ENCODE measurements at regions not wholly inside any gene's neighbourhood (a gene's known extent, or its start where the extent isn't known, plus 50 kb on each side); places are given as distances from the start of the nearest gene placed in this dataset.

- no peak for DNase-seq
Measured at GRCh38 chr15:94052711-94053110, 178.7 kb upstream of the MCTP2 start.

- DNase-seq: no peak
Measured at GRCh38 chr15:94047566-94047965, 183.8 kb upstream of the MCTP2 start.

- no peak for DNase-seq
Measured at GRCh38 chr15:94042180-94042928, 189.0 kb upstream of the MCTP2 start.

- no peak for DNase-seq
Measured at GRCh38 chr15:94041746-94042145, 189.6 kb upstream of the MCTP2 start.

DNA sequence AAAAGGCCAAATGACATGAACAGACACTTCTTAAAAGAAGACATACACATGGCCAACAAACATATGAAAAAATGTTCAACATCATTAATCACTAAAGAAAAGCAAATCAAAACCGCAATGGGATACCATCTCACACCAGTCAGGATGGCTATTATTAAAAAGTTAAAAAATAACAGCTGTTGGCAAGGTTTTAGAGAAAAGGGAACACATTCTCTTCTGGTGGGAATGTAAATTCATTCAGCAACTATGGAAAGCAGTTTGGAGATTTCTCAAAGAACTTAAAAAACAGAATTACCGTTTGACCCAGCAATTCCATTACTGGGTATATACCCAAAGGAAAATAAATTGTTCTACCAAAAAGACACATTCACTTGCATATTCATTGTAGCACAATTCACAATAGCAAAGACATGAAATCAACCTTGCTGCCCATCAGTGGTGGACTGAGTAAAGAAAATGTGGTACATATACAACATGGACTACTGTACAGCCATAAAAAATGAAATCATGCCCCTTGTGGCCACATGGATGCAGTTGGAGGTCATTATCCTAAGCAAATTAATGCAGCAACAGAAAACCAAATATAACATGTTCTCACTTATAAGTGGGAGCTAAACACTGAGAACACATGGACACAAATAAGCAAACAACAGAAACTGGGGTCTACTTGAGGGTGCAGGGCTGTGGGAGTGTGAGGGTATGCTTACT, 190.7 kb upstream of the MCTP2 start:
- DNase-seq: peak; percentile 90

DNA sequence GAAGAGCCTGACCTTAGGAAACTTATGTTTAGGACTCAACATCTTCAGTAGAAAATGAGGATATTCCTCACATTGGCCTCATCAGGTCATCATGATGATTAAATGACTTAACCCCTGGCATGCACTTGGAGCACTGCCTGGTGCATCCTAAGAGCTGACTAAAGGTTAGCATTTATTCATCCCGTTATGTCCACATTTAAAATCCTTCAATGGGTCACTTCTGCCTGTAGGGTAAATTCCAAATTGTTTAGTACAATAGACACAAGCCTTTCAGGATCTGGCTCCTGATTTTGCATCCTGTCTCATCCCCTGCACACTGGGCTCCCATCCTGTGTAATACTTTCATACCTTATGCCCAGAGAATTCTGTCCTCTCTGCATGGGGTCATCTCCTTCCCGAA, 195.2 kb upstream of the MCTP2 start:
- DNase-seq: no peak

GRCh38 chr15:94033683-94034020, 197.7 kb upstream of the MCTP2 start:
- no peak for DNase-seq

GRCh38 chr15:94033014-94033682, 198.2 kb upstream of the MCTP2 start:
- no peak for DNase-seq

- no peak for DNase-seq
Measured at GRCh38 chr15:94032571-94032970, 198.8 kb upstream of the MCTP2 start.

DNA sequence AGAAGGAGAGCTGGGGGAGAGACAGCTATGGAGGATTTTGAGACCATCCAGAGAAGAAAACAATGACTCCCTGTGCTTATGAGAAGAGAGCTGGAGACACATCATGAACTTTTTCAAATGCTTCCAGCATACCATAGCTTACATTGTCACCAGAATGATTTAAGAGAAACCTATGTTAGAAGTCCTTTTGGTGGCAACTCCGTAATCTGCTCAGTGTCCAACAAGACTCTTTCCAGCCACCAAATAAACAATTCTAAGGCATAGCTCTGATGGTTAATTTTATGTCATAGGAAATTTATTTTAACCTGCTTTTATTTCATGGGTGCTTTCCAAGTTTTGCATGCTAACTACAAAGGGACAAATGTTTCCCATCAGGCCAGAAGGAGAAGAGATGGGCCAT, 200.3 kb upstream of the MCTP2 start:
- no peak for DNase-seq

DNA sequence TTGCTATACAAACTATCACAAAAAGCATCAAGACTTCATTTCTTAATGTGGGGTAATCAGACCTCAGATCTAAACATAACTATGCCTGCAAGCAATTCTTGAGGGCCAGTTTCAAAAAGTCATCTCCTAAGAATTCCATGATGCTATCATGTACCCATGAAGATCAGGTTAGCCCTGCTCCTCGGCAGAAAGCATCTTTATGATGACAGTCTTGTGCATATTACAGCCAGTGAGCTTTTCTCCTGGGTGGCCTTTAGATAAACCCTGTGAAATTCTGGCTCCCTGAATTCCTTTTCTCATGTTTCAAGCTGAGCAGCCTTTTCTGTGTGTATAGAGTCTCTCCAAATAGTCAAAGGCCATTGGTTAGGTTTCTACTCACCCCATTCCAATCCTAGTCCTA, 201.9 kb upstream of the MCTP2 start:
- peak; percentile 98 for DNase-seq

DNA sequence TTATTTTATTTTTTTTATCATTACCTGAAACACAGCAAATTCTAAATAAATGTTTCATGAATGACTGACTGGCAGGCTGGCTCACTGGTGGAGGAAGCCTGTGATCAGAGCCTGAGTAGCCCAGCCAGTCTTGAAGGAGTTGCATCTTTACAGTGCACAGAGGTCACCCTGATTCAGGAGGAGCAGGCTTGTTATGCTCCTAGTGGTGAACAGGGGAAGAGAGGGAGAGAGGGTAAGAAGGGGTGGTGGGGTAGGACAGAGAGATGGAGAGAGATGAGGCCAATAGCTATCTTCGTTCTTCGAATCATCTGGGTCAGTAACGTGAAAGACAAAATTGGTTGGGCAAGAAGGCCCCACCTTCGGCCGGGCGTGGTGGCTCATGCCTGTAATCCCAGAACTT, 202.6 kb upstream of the MCTP2 start:
- no peak for DNase-seq

DNA sequence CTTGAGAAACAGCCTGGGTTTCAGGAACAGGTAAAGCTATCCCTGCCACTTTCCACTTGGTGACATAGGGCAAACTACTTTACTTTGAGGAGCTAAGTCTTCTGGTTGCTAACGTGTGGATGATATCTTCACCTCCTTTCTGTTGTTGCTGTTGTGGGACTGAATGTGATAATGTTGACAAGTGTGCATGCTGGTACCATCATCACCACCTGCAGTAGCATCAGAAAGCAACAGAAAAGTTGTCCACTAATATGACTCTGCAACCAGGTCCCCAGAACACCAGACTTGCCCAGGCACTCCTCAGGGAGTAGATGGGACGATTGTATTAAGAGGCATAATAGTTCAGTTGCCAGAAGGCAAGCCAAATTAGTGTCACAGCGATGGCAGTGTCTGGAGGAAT, 203.2 kb upstream of the MCTP2 start:
- no peak for DNase-seq

DNA sequence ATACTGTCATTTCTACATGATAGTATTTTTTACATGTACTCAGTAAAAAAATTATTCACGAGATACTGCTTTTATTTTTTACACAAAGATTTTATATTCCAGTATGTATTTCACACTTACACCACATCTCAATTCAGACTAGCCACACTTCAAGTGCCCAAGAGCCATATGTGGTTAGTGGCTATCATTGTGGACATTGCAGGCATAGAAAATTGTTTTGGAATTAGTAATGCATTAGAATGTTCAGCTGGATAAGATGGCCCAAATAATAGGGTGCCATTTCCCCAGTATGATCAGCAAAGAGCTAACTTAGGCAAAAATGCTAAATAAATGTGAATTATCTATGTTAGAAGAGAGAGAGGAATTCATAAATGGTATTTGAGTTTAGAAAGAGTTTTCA, 203.8 kb upstream of the MCTP2 start:
- DNase-seq: peak; percentile 57

DNA sequence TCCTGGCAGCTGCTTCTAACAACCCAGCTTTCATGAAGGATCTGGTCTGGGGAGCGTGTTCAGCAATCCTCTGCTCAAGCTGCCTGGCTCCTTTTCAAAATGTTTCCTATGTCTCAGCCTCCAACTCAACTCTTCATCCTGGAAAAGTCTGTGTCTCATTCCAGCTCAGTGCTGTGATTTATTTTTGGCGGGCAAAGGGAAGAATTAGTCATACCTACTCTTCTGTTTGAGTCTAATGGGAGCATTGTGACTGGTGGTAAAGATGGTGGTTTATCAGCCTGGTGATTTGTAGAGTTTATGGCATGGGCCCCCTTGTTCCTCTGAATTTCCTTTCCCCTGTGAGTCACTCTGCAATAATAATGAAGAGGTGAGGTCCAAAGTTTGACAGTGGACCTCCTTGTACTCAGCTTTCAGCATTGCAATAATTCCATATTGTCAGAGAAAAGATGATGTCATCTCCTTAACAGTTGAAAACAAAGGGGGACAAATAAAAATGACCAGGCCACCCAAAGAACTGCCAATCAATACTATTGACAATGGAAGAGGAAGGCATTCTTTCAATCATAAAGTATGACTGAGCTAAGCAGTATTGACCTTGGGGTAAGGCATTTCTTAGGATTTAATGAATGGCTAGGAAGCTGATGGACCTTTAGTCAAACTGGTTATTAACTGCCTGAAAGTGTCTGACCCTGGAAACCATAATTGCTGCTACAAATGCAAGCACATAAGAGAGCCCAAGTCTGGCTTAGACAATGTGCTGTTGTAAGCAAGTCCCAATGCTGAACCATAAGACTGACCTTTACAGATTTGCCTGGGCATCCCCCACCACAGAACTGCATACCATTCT, 204.7 kb upstream of the MCTP2 start:
- peak; percentile 99 for DNase-seq

GRCh38 chr15:94023531-94023930, 207.8 kb upstream of the MCTP2 start:
- DNase-seq: peak; percentile 72

DNA sequence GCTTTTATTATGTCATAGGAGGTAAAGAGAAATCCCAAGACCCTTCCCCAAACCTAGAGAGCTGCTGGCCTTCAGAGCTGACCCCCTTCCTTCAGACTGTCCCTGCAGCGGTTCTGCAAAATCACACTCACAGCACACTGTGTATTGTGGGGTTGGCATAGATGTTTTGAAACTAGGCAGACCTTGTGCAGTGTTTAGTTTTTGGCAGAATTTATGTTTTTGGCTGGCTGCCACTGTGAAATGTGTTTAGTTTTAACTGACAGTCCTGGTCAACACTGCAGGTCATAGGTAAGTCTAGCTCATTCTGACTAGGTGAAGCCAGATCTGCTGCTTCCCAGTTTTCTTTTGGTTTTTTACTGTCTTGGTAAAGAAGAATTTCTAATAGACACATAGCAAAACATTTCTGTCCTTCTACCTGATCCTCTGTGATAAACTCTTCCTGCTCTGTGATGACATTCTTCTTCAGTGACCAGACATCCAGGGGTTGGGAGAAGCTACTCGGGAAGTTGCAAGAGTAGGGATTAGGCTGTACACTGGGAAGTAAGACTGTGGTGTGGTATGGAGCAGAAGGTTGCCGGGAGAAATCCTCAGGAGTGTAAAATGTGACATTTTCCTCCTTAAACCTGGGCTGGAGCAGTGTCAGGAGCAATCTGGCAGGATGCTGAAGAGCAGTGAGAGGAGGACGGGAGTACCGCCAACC, 209.6 kb upstream of the MCTP2 start:
- DNase-seq: no peak

DNA sequence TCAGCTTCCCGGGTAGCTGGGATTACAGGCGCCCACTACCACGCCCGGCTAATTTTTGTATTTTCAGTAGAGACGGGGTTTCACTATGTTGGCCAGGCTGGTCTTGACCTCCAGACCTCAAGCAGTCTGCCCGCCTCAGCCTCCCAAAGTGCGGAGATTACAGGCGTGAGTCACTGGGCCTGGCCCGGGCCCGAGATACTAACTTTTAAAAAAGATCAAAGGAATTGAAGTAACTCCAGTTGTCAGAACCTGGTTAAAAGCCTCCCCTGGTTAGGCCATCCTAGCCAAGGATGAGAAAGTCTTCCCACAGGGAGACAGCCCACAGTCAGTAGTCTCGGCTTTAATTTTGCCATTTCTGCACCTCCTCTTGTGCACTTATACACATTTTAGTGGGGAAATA, 212.3 kb upstream of the MCTP2 start:
- DNase-seq: no peak

GRCh38 chr15:94015324-94015723, 216.0 kb upstream of the MCTP2 start:
- no peak for DNase-seq

GRCh38 chr15:94008104-94009074, 223.0 kb upstream of the MCTP2 start:
- peak; percentile 34 for DNase-seq

DNA sequence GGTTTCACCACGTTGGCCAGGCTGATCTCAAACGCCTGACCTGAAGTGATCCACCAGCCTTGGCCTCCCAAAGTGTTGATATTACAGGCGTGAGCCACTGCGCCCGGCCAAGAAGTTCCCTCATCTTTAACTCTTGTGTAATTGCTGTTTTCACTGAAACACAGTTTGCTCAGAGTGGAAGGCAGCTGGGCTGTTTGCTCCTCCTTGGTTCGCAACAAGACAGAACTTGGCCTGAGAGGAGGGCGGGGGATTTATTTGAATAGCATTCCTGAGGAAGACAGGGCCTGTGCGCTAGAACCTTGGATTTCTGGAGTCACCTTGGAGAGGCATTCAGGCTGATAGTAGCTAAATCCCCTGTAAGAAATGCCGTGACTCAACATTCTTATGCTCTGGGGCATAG, 226.7 kb upstream of the MCTP2 start:
- DNase-seq: no peak

All from fibroblast of upper back skin (primary cell).